Nephron (organoid): ENCODE measurements at regions not wholly inside any gene's neighbourhood (a gene's known extent, or its start where the extent isn't known, plus 50 kb on each side); places are given as distances from the start of the nearest gene placed in this dataset.

Experiments used
- H3K27ac Mint-ChIP-seq, 3 experiments: 2 replicates each; pipeline ENCODE4 v1.8.0; 2020; ENCODE audit warnings: mixed read lengths in 3 of 3, mild to moderate bottlenecking in 2 of 3, moderate library complexity in 1 of 3
- H3K27me3 Mint-ChIP-seq: 2 replicates; pipeline ENCODE4 v1.8.0; 2021; ENCODE audit warnings: low read depth, mild to moderate bottlenecking, moderate library complexity, mixed read lengths
- H3K36me3 Mint-ChIP-seq: 2 replicates; pipeline ENCODE4 v1.8.0; 2020; ENCODE audit warnings: low read depth, mixed read lengths
- H3K4me1 Mint-ChIP-seq: 2 replicates; pipeline ENCODE4 v1.8.0; 2020; ENCODE audit warnings: mixed read lengths
- H3K4me3 Mint-ChIP-seq, 3 experiments: 2 replicates each; pipeline ENCODE4 v1.8.0; 2020; ENCODE audit warnings: mild to moderate bottlenecking in 3 of 3, mixed read lengths in 3 of 3, moderate library complexity in 2 of 3
- H3K9me3 Mint-ChIP-seq: 2 replicates; pipeline ENCODE4 v1.8.0; 2020; ENCODE audit warnings: mixed read lengths
- TF ChIP-seq, protein P1 (sequence below), 3 experiments: fragments of 200-600 bp; sonication (generic); IDR thresholded peaks; one replicate each; pipeline ENCODE4 v1.5.0; 2021; ENCODE audit warnings: antibody characterized with exemption in 3 of 3; ENCODE audit not compliant: unreplicated experiment in 3 of 3

DNA sequence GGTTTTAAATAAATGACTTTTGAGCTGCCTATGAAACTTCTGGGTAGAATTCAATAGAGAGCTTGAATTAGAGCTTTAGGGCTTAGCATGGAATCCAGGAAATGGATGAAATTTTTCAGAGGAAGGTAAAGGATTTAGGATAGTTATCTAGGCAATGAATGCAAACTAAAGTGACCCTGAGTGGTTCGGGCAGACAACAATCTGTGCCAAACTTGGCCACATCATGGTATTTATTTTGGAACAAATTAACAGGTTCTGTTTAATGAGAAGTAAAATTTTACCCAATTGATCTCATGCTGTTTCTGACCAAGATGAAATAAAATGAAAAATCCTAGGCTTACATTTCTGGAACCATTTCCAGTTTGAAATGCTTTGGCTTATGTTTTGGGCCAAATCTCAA is 934.4 kb downstream of the MAT2B start:
- no peaks in the 10 kb centered on the region for H3K36me3 Mint-ChIP-seq
- no peaks in the 10 kb centered on the region for H3K27me3 Mint-ChIP-seq
- H3K9me3 Mint-ChIP-seq: no peaks in the 10 kb centered on the region
- TF ChIP-seq, protein P1, sequence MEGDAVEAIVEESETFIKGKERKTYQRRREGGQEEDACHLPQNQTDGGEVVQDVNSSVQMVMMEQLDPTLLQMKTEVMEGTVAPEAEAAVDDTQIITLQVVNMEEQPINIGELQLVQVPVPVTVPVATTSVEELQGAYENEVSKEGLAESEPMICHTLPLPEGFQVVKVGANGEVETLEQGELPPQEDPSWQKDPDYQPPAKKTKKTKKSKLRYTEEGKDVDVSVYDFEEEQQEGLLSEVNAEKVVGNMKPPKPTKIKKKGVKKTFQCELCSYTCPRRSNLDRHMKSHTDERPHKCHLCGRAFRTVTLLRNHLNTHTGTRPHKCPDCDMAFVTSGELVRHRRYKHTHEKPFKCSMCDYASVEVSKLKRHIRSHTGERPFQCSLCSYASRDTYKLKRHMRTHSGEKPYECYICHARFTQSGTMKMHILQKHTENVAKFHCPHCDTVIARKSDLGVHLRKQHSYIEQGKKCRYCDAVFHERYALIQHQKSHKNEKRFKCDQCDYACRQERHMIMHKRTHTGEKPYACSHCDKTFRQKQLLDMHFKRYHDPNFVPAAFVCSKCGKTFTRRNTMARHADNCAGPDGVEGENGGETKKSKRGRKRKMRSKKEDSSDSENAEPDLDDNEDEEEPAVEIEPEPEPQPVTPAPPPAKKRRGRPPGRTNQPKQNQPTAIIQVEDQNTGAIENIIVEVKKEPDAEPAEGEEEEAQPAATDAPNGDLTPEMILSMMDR (IDR thresholded peaks at IDR 0.05; ENCODE audit: unreplicated experiment in 3 of 3): no peak
- no peak overlapping the region for H3K4me3 Mint-ChIP-seq
- peaks cover 5% of the 10 kb centered on the region for H3K4me1 Mint-ChIP-seq
- H3K27ac Mint-ChIP-seq: no peak overlapping the region

DNA sequence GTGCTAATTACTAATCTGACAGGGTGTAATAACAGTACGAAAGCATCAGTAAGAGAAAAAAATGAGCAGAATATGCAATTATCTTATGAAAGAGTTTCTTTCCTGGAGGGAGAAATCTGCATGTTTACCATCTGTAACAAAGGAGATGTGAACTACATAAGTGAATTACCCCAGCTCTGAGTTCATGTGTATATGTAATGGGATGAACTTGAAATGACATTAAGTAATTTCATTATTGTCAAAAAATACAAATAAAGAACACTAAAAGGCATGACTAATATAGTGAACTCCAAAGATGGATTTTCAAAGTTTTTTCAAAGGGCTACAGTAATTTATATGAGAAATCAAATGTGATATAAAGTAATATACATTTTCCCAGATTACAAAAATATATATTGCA is 944.0 kb downstream of the MAT2B start:
- H3K4me3 Mint-ChIP-seq: no peak overlapping the region
- no peaks in the 10 kb centered on the region for H3K36me3 Mint-ChIP-seq
- H3K27ac Mint-ChIP-seq: peak overlapping the region in 1 of 3 experiments; percentile 71
- H3K9me3 Mint-ChIP-seq: no peaks in the 10 kb centered on the region
- TF ChIP-seq, protein P1 (IDR thresholded peaks at IDR 0.05; ENCODE audit: unreplicated experiment in 3 of 3): no peak
- H3K27me3 Mint-ChIP-seq: no peaks in the 10 kb centered on the region
- H3K4me1 Mint-ChIP-seq: no peaks in the 10 kb centered on the region

DNA sequence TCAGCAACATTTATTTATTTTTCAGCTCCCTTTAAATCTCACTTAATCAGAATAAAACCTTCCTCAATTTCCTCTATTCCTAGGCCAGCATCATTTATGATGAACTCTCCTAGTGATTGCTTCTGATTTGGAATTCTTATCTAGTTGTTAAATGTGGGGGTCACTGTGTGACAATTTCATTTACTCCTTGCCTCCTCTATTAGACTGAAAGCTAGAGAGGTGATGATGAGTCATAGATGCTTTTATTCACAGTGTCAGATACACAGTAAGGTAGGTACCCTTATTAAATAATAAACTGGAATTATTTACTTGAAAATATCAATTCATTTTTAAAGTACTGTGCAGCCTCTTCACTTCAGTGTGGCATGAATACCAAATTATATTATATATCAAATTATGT is 960.6 kb downstream of the MAT2B start:
- H3K4me1 Mint-ChIP-seq: no peaks in the 10 kb centered on the region
- H3K27ac Mint-ChIP-seq: no peak overlapping the region
- TF ChIP-seq, protein P1 (IDR thresholded peaks at IDR 0.05; ENCODE audit: unreplicated experiment in 3 of 3): no peak
- no peaks in the 10 kb centered on the region for H3K27me3 Mint-ChIP-seq
- no peaks in the 10 kb centered on the region for H3K9me3 Mint-ChIP-seq
- no peaks in the 10 kb centered on the region for H3K36me3 Mint-ChIP-seq
- no peak overlapping the region for H3K4me3 Mint-ChIP-seq

DNA sequence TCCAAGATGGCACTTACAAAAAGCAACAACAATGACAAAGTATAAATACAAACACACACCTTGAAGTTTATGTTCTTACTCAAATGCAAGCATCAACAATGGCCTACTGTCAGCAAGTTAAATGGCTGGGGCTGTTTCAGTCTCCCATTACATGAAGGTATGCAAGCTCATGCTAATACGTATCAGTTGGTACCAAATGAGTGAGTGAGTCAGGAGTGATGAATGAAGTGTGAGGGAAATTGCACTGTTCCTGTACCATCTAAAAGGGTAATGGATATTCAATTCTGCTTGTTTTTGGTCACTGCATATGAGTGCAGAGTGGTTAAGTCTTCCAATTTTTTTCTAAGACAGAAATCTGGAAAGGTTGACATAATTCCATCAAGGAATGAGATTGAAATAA is 964.9 kb downstream of the MAT2B start:
- H3K4me1 Mint-ChIP-seq: no peaks in the 10 kb centered on the region
- H3K27ac Mint-ChIP-seq: no peak overlapping the region
- H3K27me3 Mint-ChIP-seq: no peaks in the 10 kb centered on the region
- TF ChIP-seq, protein P1 (IDR thresholded peaks at IDR 0.05; ENCODE audit: unreplicated experiment in 3 of 3): no peak
- no peaks in the 10 kb centered on the region for H3K9me3 Mint-ChIP-seq
- H3K4me3 Mint-ChIP-seq: no peak overlapping the region
- no peaks in the 10 kb centered on the region for H3K36me3 Mint-ChIP-seq

DNA sequence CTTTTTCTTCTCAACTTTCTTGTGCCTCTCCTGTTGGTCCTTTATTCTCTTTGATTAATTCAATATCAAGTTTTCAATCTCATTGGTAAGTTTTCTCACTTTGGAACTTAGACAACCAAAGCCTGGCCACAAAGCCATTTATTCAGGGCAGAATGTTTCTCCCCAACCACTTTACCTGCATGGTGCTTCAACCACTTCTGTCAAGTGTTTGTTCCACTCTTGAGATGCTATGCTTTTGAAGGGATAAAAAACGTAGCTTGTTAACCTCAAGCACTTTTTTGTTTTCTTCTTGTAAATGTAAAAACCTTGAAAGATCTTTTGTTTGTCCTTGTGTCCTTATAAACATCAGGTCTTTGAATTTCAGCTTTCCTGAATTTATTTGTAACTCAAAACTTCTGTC is 966.7 kb downstream of the MAT2B start:
- TF ChIP-seq, protein P1 (IDR thresholded peaks at IDR 0.05; ENCODE audit: unreplicated experiment in 3 of 3): no peak
- Mint-ChIP-seq H3K36me3 (no peaks in the 10 kb centered on the region), H3K9me3 (no peaks in the 10 kb centered on the region), H3K4me1 (no peaks in the 10 kb centered on the region), H3K27me3 (no peaks in the 10 kb centered on the region), H3K27ac (no peak overlapping the region), H3K4me3 (no peak overlapping the region)

DNA sequence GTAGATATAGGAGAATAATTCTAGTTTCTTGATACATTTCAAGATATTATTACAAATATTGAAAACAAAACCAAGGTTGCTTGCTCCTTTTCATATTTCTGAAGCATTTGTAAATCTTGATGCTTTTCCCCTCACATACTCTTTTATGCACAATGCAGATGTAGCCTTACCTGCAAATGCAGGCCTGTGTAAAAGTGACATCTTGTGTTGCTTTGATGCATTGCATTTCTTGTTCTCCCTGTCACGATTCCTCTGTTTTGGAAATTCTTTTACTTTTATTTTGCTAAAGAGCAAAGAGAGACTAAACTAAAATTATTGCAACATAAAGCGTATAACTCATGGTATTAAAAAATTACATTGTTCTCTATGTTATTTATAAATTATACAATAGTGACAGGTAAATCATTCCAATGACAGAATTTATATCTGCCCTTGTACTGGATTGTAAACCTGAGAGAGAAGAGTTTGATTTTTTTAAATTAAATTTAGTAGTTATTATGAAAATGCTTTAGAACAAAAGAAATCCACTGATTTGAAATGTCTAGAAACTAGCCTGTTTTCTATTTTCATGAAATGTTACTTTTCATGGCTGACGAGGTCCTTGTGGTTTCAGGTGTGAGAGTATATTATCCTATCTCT is 970.0 kb downstream of the MAT2B start:
- H3K27ac Mint-ChIP-seq: no peak overlapping the region
- H3K36me3 Mint-ChIP-seq: no peaks in the 10 kb centered on the region
- no peaks in the 10 kb centered on the region for H3K4me1 Mint-ChIP-seq
- H3K4me3 Mint-ChIP-seq: no peak overlapping the region
- TF ChIP-seq, protein P1 (IDR thresholded peaks at IDR 0.05; ENCODE audit: unreplicated experiment in 3 of 3): peak; percentile 64 to 71 (median 66)
- no peaks in the 10 kb centered on the region for H3K27me3 Mint-ChIP-seq
- no peaks in the 10 kb centered on the region for H3K9me3 Mint-ChIP-seq
